SK-N-MC (cell line): ENCODE measurements at regions not wholly inside any gene's neighbourhood (a gene's known extent, or its start where the extent isn't known, plus 50 kb on each side); places are given as distances from the start of the nearest gene placed in this dataset.

Experiments used
- DNase-seq: peaks from one replicate; pipeline ENCODE4 v3.0.0-alpha.2; 2011; ENCODE audit warnings: low read depth, low spot score
- H3K27ac ChIP-seq: fragments of 200-600 bp; sonication (generic); 2 replicates; pipeline ENCODE4 v1.5.1; 2016; ENCODE audit warnings: mixed run types
- H3K36me3 ChIP-seq: fragments of 200-600 bp; sonication (generic); 2 replicates; pipeline ENCODE4 v1.6.1; 2017; ENCODE audit warnings: antibody characterized with exemption, low read length, mixed read lengths; ENCODE audit not compliant: insufficient read depth
- H3K4me3 ChIP-seq: fragments of 200-600 bp; sonication (generic); 2 replicates; pipeline ENCODE4 v1.5.1; 2016
- H3K9ac ChIP-seq: fragments of 200-600 bp; sonication (generic); 2 replicates; pipeline ENCODE4 v1.8.0; 2017; ENCODE audit warnings: mixed run types, mixed read lengths; ENCODE audit not compliant: insufficient read length
- H3K9me3 ChIP-seq: fragments of 200-600 bp; sonication (generic); 2 replicates; pipeline ENCODE4 v1.6.1; 2017; ENCODE audit warnings: low read depth, mild to moderate bottlenecking, antibody characterized with exemption, low read length, moderate library complexity, mixed read lengths
- EZH2 ChIP-seq: fragments of 200-600 bp; sonication (generic); IDR thresholded peaks from one replicate; pipeline ENCODE4 v1.6.1; 2017; ENCODE audit warnings: antibody characterized with exemption
- FOXP2 ChIP-seq: optimal IDR thresholded peaks from 2 replicates; pipeline ENCODE3; 2011; ENCODE audit warnings: mild to moderate bottlenecking, moderate library complexity; ENCODE audit not compliant: insufficient read depth; ENCODE audit errors: extremely low read length, control extremely low read depth
- POLR2AphosphoS5 ChIP-seq: IDR thresholded peaks from 2 replicates; pipeline ENCODE4 v1.6.1; 2012; ENCODE audit warnings: mild to moderate bottlenecking, low read depth, low read length, borderline replicate concordance

- TF ChIP-seq FOXP2: no peak
- no peaks in the 10 kb centered on the region for H3K36me3 ChIP-seq
- no peaks in the 10 kb centered on the region for H3K9me3 ChIP-seq
- DNase-seq: no peak
- H3K9ac ChIP-seq: no peak overlapping the region
- H3K4me3 ChIP-seq: no peak overlapping the region; the same call in 1 of the 2 replicates
- no peak overlapping the region for H3K27ac ChIP-seq
Observed at GRCh38 chr6:160931378-160932310, 59.9 kb upstream of the MAP3K4 start.

GRCh38 chr6:160933256-160933655 lies 58.3 kb upstream of the MAP3K4 start:
- TF ChIP-seq FOXP2 (no peak), EZH2 (no peak), POLR2AphosphoS5 (no peak)
- H3K27ac ChIP-seq: no peak overlapping the region
- H3K9me3 ChIP-seq: no peaks in the 10 kb centered on the region
- H3K4me3 ChIP-seq: no peak overlapping the region
- DNase-seq: no peak
- no peak overlapping the region for H3K9ac ChIP-seq
- no peaks in the 10 kb centered on the region for H3K36me3 ChIP-seq

DNA sequence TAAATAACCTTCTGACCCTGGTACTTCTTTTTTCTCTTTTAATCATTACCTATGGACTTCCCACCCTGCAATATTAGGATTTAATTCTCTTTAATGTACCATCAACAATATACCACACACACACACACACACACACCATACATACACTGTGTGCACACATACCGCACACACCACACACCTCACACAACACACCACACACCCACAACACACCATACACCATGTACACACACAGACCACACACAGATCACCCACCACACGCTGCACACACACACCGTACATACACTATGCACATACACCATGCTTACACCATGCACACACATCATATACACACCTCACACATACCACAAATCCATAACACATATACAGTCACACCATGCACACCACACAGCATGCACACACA lies 57.4 kb upstream of the MAP3K4 start:
- DNase-seq: no peak
- no peaks in the 10 kb centered on the region for H3K9me3 ChIP-seq
- no peak overlapping the region for H3K9ac ChIP-seq
- H3K27ac ChIP-seq: no peak overlapping the region
- H3K36me3 ChIP-seq: no peaks in the 10 kb centered on the region
- H3K4me3 ChIP-seq: no peak overlapping the region
- TF ChIP-seq FOXP2: no peak
- TF ChIP-seq EZH2: no peak
- no peak for TF ChIP-seq POLR2AphosphoS5

GRCh38 chr6:160940197-160940596 lies 51.4 kb upstream of the MAP3K4 start:
- DNase-seq: no peak
- no peak overlapping the region for H3K27ac ChIP-seq
- TF ChIP-seq EZH2: no peak
- TF ChIP-seq FOXP2: no peak
- no peak for TF ChIP-seq POLR2AphosphoS5
- H3K9me3 ChIP-seq: no peaks in the 10 kb centered on the region
- H3K9ac ChIP-seq: no peak overlapping the region
- H3K4me3 ChIP-seq: no peak overlapping the region
- no peaks in the 10 kb centered on the region for H3K36me3 ChIP-seq
